ENCODE measurements at regions not wholly inside any gene's neighbourhood (a gene's known extent, or its start where the extent isn't known, plus 50 kb on each side); places are given as distances from the start of the nearest gene placed in this dataset.

GRCh38 chr5:56454219-56454862, 221.2 kb upstream of the ANKRD55 start:
- DNase-seq = no peak

GRCh38 chr5:56451742-56452141, 218.6 kb upstream of the ANKRD55 start:
- no peak for DNase-seq

DNA sequence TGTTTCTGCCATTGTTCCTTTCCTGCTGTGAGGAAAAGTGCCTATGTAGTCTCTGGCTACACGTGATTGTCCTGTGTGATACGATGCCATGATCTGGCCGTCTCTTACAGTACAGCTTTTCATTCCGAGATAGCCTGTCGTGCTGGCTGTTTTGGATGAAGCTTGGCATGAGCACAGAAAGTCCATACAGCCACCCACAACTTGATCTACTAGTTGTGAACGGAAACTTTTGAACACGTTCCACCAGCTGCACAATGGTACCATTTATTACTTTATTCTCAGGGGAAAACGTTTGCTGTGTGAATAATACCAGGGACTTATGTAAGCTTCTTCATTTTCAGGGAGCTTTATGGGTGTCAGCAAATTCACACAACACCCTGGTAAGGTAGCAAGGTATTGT, 217.6 kb upstream of the ANKRD55 start:
- no peak for DNase-seq

- DNase-seq = no peak
These were observed 216.0 kb upstream of the ANKRD55 start for GRCh38 chr5:56449071-56449640.

DNA sequence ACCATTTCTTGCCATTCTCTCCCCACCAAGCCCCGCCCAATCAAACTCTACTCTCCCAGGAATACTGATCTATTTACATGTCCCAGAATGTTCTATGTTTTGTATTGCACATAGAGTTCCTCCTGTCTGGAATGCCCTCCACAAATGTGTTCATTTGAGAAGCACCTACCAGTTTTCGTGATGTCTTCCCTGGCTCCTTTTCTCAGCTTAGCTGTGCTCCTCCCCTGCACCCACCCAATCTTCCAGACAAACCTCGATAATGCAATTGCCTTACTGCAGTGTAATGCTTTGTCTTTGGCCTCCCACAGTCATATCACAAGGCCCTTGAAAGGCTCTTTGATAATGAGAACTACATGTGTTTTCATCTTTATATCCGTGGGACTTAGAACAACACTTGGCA, 214.5 kb upstream of the ANKRD55 start:
- DNase-seq = no peak

DNA sequence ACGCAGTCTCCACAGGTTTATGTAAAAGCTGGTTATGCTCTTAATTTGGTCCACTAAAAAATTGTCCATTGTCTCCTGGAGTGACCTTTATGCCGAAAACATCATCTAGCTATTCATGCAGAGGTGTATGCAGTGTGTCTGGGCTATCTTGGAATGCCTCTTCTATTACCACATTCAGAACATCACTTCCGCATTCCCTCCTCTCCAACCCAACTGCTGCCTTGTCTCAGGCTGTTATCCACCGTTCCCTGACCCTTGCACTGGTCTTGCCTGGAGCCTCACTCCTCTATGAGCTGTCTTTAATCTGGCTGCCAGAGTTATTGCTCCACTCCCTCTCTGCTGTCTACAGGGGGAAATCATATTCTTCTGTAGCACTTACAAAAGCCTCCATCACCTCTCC, 214.1 kb upstream of the ANKRD55 start:
- no peak for DNase-seq

DNA sequence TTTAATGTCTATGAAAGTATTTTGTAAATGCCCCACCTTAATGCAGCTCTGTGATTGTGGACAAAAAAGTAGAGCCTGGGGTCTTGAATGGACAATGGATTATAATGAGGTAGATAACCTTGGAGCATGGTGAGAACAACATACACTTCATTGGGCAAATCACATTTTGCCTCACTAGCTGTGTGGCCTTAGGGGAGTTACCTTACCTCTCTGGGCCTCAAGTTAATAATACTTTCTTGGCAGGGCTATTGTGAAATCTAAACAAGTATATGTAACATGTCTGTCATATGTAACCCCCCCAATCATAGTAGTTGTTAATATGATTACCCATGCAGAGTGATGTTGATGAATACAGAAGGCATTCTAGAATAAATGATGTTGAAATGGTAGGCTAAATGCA, 213.6 kb upstream of the ANKRD55 start:
- no peak for DNase-seq

GRCh38 chr5:56443826-56444225, 210.7 kb upstream of the ANKRD55 start:
- no peak for DNase-seq

DNA sequence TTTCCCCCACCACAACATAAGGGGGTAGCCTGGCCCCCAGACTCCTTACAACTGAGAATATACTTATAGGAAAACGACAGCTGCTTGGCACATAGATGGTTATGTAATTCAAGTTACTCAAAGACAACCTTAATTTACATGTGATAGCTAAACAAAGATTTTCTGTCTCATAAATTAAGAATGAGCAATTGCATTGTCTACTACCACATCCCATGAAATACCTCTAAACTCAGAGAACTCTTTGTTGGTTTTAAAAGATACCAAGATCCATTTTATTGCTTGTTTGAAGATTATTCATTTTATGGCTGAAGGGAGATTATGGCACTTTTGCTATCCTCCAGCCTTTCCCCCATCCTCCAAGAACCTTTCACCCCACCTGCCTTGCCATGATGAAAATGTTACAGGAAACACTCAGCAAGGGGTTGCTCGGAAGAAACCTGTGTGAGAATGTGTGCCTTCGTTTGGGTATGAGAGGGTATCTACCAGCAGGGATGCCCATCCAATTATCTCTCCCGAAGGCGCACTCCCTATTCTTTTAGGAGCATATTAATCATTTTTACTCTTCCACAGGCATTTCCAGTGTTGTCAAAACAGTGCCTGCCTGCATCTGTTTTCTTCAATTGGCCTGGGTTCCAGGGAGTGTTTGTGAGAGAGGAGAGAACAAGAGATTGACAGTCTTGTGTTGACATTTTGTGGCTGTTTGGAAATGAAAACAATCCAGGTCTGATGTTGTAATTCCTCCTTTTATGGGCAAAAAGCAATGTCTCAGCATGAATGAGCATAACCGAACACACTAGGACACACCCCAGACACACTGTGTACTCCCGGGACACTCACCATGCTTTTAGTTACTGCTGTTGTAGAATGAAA, 208.0 kb upstream of the ANKRD55 start:
- no peak for DNase-seq

GRCh38 chr5:56434986-56435385, 201.9 kb upstream of the ANKRD55 start:
- no peak for DNase-seq

DNA sequence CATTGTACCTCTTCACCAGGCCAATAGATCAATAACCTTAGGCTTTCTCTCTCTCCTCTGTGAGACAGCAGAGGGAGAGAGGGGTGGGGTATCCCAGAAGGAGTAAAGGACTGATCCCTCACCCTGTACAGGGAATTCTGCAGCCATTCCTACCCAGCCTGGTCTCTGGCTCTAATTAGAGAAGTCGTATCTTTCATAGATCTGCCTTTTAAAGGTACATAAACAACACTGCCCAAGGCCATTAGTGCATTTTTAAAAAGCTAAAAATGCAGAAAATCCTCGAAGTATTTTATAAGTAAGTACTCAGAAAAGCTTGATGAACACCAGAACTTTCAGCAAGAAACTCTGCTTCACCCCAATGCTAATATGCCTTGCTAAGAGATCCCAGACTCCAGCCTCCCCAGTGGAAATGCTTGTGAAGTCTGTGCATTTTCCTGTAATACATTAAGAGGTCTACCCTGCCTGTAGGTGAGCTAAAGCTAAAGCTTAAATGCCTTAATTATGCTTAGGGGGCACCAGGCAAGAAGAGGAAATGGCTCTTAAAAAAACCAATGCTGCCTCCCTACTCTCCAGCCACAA, 200.0 kb upstream of the ANKRD55 start:
- no peak for DNase-seq

DNA sequence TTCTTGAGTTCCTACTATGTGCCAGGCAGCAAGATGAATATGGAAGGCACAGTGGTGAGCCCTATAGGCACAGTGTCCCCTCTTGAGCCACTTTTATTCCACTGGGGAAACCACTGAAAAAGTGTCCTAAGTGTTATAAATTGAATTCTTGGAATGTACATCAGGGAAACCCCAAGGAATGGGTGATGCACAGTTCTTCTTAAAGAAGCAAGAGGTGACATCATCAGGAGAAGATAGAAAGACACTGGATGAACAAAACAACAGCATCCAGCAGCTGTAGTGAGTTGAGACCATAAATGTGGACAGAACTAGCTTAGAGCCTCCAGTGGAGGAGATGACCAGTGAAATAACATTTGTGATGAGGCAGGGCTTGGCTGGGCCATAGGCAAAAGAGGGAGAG, 199.2 kb upstream of the ANKRD55 start:
- DNase-seq = no peak

- DNase-seq = no peak
These were observed 197.3 kb upstream of the ANKRD55 start for GRCh38 chr5:56430422-56430821.

DNA sequence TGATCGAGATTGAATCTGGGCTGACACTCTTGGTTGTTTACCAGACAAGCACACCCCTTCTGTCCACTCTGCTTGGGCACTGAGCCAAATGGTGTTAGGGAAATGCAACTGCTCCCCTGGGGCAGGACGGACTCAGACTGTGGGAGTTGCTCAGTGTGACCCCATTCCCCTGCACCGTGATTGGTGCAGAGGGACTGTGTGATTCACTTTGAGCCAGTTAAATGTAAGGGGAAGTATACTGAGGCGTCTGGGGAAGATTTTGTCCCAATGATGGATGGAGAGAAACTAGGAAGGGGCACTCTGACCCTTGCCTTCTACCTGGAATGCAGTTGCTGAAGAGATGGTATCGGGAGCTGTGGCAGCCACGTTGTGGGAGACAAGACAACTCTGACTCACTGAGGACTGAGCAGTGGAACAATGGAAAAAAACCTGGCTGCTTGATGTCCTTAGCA, 196.0 kb upstream of the ANKRD55 start:
- no peak for DNase-seq

- DNase-seq = no peak
These were observed 193.6 kb upstream of the ANKRD55 start for GRCh38 chr5:56426693-56427092.

- no peak for DNase-seq
These were observed 189.1 kb upstream of the ANKRD55 start for GRCh38 chr5:56422076-56422762.

DNA sequence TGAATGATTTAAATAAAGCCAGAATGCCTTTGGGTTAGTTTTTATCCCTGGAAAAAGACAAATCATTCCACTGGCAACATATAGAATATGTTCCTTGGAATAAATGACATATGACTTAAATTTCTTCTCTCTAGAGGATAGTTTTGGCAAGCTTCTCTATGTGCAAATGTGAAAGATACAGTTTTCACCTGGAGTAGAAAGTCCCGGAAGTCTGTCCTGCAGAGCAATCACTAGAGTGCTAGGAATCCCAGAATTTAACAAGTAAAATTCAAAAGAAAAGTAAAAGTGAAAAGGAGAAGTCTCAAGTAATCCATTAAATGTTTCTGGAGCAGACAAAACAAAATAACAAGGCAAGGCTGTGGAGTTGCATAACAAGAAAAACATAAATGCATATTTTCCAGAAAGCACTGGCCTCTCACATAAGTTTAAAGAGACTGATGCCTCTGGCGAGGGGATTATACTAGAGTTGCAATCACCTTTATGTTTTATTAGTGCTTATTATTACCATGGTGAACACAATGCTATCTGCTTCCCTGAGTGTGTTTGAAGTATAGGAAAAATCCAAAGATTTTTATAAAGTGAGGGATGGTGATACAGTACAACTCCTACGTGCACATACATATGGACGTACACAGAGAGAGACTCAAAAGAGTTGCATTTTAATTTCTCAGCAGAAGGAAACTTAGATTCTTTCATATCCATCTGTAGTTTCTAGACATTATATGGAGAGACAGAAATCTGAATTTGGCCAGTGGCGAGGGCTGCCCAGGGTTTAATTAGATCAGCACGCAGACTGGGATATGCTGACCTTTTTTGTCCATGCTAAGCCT, 188.3 kb upstream of the ANKRD55 start:
- DNase-seq = no peak

DNA sequence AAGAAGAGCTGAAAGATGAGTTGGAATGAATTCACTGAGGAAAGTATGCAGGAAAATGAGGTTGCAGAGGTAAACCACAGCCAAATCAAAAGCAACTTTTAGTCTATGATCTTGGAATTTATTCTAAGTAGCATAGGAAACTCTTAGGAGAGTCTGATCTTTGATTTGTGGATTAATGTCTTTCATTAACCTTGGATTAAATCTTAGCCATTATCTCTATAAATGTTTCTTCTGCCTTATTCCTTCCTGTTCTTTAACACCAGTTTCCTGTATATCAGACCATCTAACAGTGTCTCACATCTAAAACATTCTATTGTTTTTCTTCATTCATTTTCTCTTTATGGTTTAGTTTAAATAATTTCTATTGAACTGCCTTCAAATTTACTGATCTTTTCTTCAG, 187.2 kb upstream of the ANKRD55 start:
- no peak for DNase-seq

GRCh38 chr5:56419667-56420066, 186.5 kb upstream of the ANKRD55 start:
- DNase-seq = no peak

DNA sequence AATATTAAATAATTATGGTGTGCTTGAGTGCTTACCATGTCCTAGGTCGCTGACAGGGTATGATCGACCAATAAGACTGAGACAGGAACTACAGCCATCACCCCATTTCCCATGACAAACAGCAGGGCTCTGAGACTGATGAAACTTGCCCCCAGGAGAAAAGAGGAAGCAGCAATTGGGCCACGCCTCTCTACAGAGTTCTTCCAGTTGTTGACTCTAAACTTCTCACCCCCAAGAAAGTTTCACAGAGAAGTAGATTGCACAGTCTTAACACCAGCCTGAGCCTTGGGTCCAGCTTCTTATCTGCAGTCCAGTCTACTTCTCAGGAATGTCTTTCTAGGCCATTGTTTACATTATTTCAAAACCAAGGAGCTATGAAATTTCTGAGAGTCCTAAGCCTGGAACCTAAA, 182.2 kb upstream of the ANKRD55 start:
- no peak for DNase-seq

DNA sequence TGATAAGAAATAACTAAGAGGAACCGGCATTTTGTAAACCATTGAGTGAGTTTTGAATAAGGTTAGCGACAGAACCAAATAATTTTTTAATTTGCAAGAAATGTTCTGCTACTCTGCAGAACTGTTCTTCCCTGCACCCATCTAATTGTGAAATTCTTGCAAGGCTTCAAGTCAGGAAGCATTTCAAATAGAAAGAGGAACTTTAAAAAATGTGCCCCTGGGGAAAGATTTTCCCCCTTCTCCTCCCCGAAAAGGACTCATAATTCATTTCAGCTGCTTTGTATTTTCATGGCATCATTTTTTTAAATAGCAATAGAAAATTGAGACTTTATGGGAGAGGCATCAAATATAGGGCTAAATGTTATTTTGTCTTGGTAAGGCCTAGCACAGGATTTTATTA, 180.9 kb upstream of the ANKRD55 start:
- DNase-seq = no peak

GRCh38 chr5:56413546-56413945, 180.4 kb upstream of the ANKRD55 start:
- no peak for DNase-seq

All from effector CD8-positive, alpha-beta T cell (primary cell).